GM18507 (cell line): ENCODE measurements at regions not wholly inside any gene's neighbourhood (a gene's known extent, or its start where the extent isn't known, plus 50 kb on each side); places are given as distances from the start of the nearest gene placed in this dataset.

Experiments
- DNase-seq: peaks from one replicate; pipeline ENCODE4 v3.0.0; 2011; ENCODE audit warnings: low read depth; ENCODE audit not compliant: insufficient read length; ENCODE audit errors: extremely low spot score
- FAIRE-seq: peaks from 2 replicates; lab custom pipeline; 2011; peaks lifted over from hg19 to GRCh38; lab: Jason Lieb, UNC

GRCh38 chr1:187226396-187226795 is 397.6 kb downstream of the PLA2G4A start:
- FAIRE-seq: no peak

GRCh38 chr1:187228790-187229189 is 400.0 kb downstream of the PLA2G4A start:
- FAIRE-seq: no peak
- no peak for DNase-seq

More at GRCh38 chr1:187226396-187226795, 397.6 kb downstream of the PLA2G4A start:
- no peak for DNase-seq

- DNase-seq: no peak
- FAIRE-seq: no peak
Observed at GRCh38 chr1:187229496-187229895, 400.7 kb downstream of the PLA2G4A start.

- FAIRE-seq: no peak
Observed at GRCh38 chr1:187234706-187235105, 406.0 kb downstream of the PLA2G4A start.

GRCh38 chr1:187236199-187236598 is 407.4 kb downstream of the PLA2G4A start:
- DNase-seq (no peak), FAIRE-seq (no peak)

More at GRCh38 chr1:187234706-187235105, 406.0 kb downstream of the PLA2G4A start:
- DNase-seq: no peak

- FAIRE-seq: no peak
Observed at GRCh38 chr1:187236676-187237075, 407.9 kb downstream of the PLA2G4A start.

GRCh38 chr1:187237542-187237941 is 408.8 kb downstream of the PLA2G4A start:
- DNase-seq (no peak), FAIRE-seq (no peak)

More at GRCh38 chr1:187236676-187237075, 407.9 kb downstream of the PLA2G4A start:
- no peak for DNase-seq

- FAIRE-seq: no peak
- DNase-seq: no peak
Observed at GRCh38 chr1:187241971-187242370, 413.2 kb downstream of the PLA2G4A start.

GRCh38 chr1:187244623-187245022 is 415.9 kb downstream of the PLA2G4A start:
- no peak for FAIRE-seq
- DNase-seq: no peak

- no peak for DNase-seq
- FAIRE-seq: no peak
Observed at GRCh38 chr1:187245201-187245600, 416.5 kb downstream of the PLA2G4A start.

GRCh38 chr1:187249196-187249595 is 420.4 kb downstream of the PLA2G4A start:
- FAIRE-seq (no peak), DNase-seq (no peak)

GRCh38 chr1:187252923-187253322 is 424.2 kb downstream of the PLA2G4A start:
- DNase-seq: no peak
- no peak for FAIRE-seq

GRCh38 chr1:187257476-187257875 is 428.7 kb downstream of the PLA2G4A start:
- DNase-seq: no peak
- no peak for FAIRE-seq

- FAIRE-seq (no peak), DNase-seq (no peak)
Observed at GRCh38 chr1:187261637-187262036, 432.9 kb downstream of the PLA2G4A start.

GRCh38 chr1:187262731-187263130 is 434.0 kb downstream of the PLA2G4A start:
- FAIRE-seq (no peak), DNase-seq (no peak)

GRCh38 chr1:187264995-187265602 is 436.4 kb downstream of the PLA2G4A start:
- DNase-seq (no peak), FAIRE-seq (no peak)

- FAIRE-seq: no peak
- no peak for DNase-seq
Observed at GRCh38 chr1:187266051-187266450, 437.3 kb downstream of the PLA2G4A start.

- FAIRE-seq: no peak
- no peak for DNase-seq
Observed at GRCh38 chr1:187267827-187268226, 439.1 kb downstream of the PLA2G4A start.

GRCh38 chr1:187270256-187270655 is 441.5 kb downstream of the PLA2G4A start:
- DNase-seq (no peak), FAIRE-seq (no peak)

GRCh38 chr1:187275346-187275745 is 446.6 kb downstream of the PLA2G4A start:
- no peak for FAIRE-seq
- no peak for DNase-seq

GRCh38 chr1:187275985-187276575 is 447.3 kb downstream of the PLA2G4A start:
- DNase-seq (no peak), FAIRE-seq (no peak)
